Neutrophil (primary cell): ENCODE measurements at regions not wholly inside any gene's neighbourhood (a gene's known extent, or its start where the extent isn't known, plus 50 kb on each side); places are given as distances from the start of the nearest gene placed in this dataset.
"Not testable (repeated sequence)": the region's sequence is repeated elsewhere in the genome, so short reads cannot be mapped to it uniquely, and the experiment has no call there.

Experiments used
- H3K27ac ChIP-seq: fragments of 200-600 bp; sonication (generic); 2 replicates; pipeline ENCODE4 v1.5.1; 2016; ENCODE audit warnings: mild to moderate bottlenecking, moderate library complexity
- H3K27me3 ChIP-seq: fragments of 200-600 bp; sonication (generic); 2 replicates; pipeline ENCODE4 v1.6.0; 2016; ENCODE audit warnings: mild to moderate bottlenecking
- H3K36me3 ChIP-seq: fragments of 200-600 bp; sonication (generic); 2 replicates; pipeline ENCODE4 v1.5.1; 2017
- H3K4me1 ChIP-seq, 2 experiments: fragments of 200-600 bp in 1 of 2; sonication (generic) in 1 of 2; 1 replicate in 1 of 2; 2 replicates in 1 of 2; pipeline versions ENCODE4 v1.5.1 to v1.6.1; 2013 to 2016; ENCODE audit warnings: low read depth in 1 of 2, low read length in 1 of 2, mild to moderate bottlenecking in 1 of 2, moderate library complexity in 1 of 2; ENCODE audit not compliant: control insufficient read depth in 1 of 2, insufficient read depth in 1 of 2
- H3K4me3 ChIP-seq, 2 experiments: fragments of 200-600 bp in 1 of 2; sonication (generic) in 1 of 2; 1 replicate in 1 of 2; 2 replicates in 1 of 2; pipeline ENCODE4 v1.5.1; 2013 to 2016; ENCODE audit warnings: low read depth in 1 of 2, low read length in 1 of 2, mild to moderate bottlenecking in 1 of 2, moderate library complexity in 1 of 2
- H3K9me3 ChIP-seq: fragments of 200-600 bp; sonication (generic); 2 replicates; pipeline ENCODE4 v1.5.1; 2016
- TF ChIP-seq, protein P1 (sequence below): fragments of 200-600 bp; sonication (generic); IDR thresholded peaks from 2 replicates; pipeline ENCODE4 v1.5.1; 2016; ENCODE audit warnings: antibody characterized with exemption

DNA sequence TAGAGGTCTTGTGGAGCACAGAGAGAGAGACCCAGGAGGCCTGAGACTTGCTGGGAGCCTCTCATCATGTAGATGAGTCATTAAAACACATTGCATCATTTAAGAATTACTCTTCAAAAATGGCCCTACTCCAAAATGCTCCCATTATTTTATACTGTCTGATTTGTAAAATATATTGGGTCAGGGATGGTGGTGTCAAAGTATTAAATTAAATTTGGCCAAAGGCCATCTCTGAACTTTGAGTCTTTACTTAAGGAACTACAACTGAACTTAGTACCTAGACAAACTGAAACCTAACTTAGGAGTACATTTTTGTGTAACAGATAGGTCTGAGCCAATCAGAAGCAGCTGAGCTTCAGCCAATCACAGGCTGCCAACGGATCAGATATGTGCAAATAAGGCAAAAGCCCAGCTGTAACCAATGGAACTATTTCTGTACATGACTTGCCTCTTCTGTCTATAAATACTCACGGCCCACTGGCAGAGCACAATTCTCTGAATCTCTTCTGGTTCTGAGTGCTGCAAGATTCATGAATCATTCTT lies 657.2 kb downstream of the TLE1 start:
- Histone ChIP-seq H3K9me3 (no peaks in the 10 kb centered on the region), H3K27ac (no peak overlapping the region), H3K4me1 (no peaks in the 10 kb centered on the region), H3K36me3 (no peaks in the 10 kb centered on the region), H3K27me3 (no peaks in the 10 kb centered on the region), H3K4me3 (no peak overlapping the region)
- TF ChIP-seq, protein P1, sequence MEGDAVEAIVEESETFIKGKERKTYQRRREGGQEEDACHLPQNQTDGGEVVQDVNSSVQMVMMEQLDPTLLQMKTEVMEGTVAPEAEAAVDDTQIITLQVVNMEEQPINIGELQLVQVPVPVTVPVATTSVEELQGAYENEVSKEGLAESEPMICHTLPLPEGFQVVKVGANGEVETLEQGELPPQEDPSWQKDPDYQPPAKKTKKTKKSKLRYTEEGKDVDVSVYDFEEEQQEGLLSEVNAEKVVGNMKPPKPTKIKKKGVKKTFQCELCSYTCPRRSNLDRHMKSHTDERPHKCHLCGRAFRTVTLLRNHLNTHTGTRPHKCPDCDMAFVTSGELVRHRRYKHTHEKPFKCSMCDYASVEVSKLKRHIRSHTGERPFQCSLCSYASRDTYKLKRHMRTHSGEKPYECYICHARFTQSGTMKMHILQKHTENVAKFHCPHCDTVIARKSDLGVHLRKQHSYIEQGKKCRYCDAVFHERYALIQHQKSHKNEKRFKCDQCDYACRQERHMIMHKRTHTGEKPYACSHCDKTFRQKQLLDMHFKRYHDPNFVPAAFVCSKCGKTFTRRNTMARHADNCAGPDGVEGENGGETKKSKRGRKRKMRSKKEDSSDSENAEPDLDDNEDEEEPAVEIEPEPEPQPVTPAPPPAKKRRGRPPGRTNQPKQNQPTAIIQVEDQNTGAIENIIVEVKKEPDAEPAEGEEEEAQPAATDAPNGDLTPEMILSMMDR, result no peak

DNA sequence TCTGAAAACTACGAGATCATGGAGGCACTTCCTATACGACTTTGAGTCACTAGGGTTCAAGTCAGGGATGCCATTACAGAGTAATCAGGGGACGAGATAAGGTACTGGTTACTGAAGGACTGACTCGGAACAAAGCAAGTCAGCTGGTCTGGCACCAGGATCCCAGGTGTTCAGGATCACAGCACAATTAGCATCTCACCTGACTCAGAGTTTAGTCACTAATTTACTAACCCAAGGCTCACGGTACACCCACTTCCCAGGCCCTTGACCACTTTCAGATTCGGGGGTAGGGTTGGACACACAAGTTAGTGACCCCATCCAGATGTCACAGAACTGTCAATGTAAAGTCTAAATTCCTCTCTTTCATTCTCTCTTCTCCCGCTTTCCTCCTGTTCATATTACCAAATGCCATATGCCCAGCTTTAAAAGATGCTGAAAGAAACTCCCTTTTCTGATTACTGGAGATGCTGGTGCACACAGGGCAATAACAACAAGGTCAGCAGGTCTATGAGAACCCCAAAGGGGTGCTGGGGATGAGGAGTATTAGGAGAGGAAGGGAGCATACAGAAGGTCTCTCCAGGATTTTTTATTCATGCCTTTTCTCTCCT lies 657.8 kb downstream of the TLE1 start:
- no peaks in the 10 kb centered on the region for H3K4me1 ChIP-seq
- H3K27ac ChIP-seq, result no peak overlapping the region
- H3K36me3 ChIP-seq, result no peaks in the 10 kb centered on the region
- TF ChIP-seq, protein P1, result no peak
- H3K9me3 ChIP-seq, result no peaks in the 10 kb centered on the region
- H3K4me3 ChIP-seq, result no peak overlapping the region
- H3K27me3 ChIP-seq, result no peaks in the 10 kb centered on the region

DNA sequence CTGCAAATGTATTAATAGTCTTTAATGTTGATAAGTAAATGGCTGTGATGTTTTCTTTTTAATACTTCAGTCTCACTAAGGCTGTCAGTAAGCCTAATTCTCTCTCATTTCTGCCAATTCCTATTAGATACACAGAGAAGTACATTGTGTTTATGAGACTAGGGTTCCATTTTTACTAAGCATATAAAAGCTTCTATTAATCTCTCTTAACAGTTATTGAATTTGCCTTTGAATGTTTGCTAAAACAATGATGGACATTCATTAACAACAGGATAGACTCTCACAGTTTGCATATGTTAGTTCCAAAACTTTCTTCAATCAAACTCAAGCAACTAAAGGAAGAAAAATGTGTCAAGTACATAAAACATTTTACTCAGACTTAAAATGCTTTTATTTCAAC lies 659.3 kb downstream of the TLE1 start:
- no peak overlapping the region for H3K27ac ChIP-seq
- H3K36me3 ChIP-seq, result no peaks in the 10 kb centered on the region
- H3K27me3 ChIP-seq, result no peaks in the 10 kb centered on the region
- no peaks in the 10 kb centered on the region for H3K9me3 ChIP-seq
- H3K4me3 ChIP-seq, result no peak overlapping the region
- no peaks in the 10 kb centered on the region for H3K4me1 ChIP-seq
- TF ChIP-seq, protein P1, result no peak

DNA sequence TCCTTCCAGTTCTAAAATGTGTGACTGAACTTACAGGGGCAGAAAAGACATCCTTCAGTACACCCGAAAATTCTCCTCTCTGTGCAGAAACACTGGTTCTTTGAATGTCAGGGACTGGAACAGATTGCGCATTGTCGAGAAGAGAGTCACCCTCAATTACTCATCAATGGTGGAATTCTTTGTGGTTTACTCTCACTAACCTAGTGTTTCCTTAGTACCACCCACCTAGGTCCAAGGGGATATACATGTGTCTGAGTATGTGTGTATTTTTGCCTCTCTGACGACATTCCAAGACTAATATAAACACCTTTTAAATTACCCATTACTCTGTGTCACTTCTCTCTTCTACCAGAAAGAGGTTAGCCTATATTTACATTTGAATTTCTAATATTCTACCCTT lies 660.8 kb downstream of the TLE1 start:
- no peaks in the 10 kb centered on the region for H3K4me1 ChIP-seq
- H3K9me3 ChIP-seq, result no peaks in the 10 kb centered on the region
- no peaks in the 10 kb centered on the region for H3K27me3 ChIP-seq
- no peak overlapping the region for H3K4me3 ChIP-seq
- no peak overlapping the region for H3K27ac ChIP-seq
- TF ChIP-seq, protein P1, result no peak
- H3K36me3 ChIP-seq, result no peaks in the 10 kb centered on the region

DNA sequence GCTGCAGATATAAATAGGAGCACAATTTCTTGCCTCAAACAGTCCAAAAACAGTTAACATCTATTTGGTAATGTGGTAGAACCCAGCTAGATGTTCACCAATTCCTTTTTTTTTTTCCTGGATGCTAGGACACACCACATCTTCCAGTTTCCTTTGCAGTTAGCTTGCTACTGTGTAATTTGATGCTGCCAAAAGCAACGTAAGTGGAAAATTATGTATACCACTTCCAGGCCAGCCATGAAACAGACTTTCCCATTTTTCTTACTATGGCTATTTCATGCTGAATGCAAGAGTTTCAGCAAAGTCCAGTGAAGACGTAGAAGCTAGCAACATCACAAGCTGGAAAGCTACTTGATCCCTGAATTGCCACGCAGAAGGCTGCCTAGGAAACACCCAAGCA lies 667.2 kb downstream of the TLE1 start:
- TF ChIP-seq, protein P1, result no peak

DNA sequence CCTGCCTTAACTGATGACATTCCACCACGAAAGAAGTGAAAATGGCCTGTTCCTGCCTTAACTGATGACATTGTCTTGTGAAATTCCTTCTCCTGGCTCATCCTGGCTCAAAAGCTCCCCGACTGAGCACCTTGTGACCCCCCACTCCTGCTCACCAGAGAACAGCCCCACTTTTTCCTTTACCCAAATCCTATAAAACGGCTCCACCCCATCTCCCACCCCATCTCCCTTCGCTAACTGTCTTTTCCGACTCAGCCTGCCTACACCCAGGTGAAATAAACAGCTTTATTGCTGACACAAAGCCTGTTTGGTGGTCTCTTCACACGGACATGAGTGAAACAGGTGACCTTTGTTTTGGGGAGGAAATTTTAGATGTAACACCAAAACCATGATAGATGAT lies 674.4 kb downstream of the TLE1 start:
- H3K36me3 ChIP-seq, H3K9me3 ChIP-seq, H3K27me3 ChIP-seq, H3K4me3 ChIP-seq, H3K27ac ChIP-seq, H3K4me1 ChIP-seq: not testable (repeated sequence)

More for the DNA sequence above, 667.2 kb downstream of the TLE1 start:
- no peak overlapping the region for H3K4me3 ChIP-seq
- no peaks in the 10 kb centered on the region for H3K4me1 ChIP-seq
- no peaks in the 10 kb centered on the region for H3K27me3 ChIP-seq
- H3K27ac ChIP-seq, result no peak overlapping the region
- no peaks in the 10 kb centered on the region for H3K9me3 ChIP-seq
- H3K36me3 ChIP-seq, result no peaks in the 10 kb centered on the region

DNA sequence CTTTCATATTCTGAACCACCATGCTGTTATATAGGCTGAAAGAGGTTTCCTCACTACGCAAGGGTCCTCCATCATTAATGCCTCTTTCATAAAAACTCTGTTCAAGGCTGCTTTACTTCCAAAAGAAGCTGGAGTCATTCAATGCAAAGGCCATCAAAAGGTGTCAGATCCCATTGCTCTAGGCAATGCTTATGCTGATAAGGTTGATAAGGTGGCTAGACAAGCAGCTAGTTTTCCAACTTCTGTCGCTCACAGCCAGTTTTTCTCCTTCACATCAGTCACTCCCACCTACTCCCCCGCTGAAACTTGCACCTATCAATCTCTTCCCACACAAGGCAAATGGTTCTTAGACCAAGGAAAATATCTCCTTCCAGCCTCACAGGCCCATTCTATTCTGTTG lies 676.2 kb downstream of the TLE1 start:
- not testable (repeated sequence) for H3K36me3 ChIP-seq, H3K4me1 ChIP-seq, H3K4me3 ChIP-seq, H3K27me3 ChIP-seq, H3K27ac ChIP-seq, H3K9me3 ChIP-seq
